Mammary epithelial cell (primary cell): ENCODE measurements at regions not wholly inside any gene's neighbourhood (a gene's known extent, or its start where the extent isn't known, plus 50 kb on each side); places are given as distances from the start of the nearest gene placed in this dataset.

Experiments used
- EZH2 ChIP-seq: IDR thresholded peaks from 2 replicates; pipeline ENCODE4 v1.6.1; 2012; ENCODE audit warnings: low read length, inconsistent platforms, borderline replicate concordance
- TF ChIP-seq, protein P1 (sequence below), 2 donors: IDR thresholded peaks in 1 of 2; conservative IDR thresholded peaks in 1 of 2; 2 replicates each; pipeline ENCODE4 v1.5.1; 2011 to 2012; ENCODE audit warnings: inconsistent platforms in 2 of 2, low read length in 2 of 2, mild to moderate bottlenecking in 2 of 2, control low read depth in 1 of 2, low read depth in 1 of 2; ENCODE audit not compliant: insufficient read depth in 1 of 2; ENCODE audit errors: extremely low read depth in 1 of 2

DNA sequence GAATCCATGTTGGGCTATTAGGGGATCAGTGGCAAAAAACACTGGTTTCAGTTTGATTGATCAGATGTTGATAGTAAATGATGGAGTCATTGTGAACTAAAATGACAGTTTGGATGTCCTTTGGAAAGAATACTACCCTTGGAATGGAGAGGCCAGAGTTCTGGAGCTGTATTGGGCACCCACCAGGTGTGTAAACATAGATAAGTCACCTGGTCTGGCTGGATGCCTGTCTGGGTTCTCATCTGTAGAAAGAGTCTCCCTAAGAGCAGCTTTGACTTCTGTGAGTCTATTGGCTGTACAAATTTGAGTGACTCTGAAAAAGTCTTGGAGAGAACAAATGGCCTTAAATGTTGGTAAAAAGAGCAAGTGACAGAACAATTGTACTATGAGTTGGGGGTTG lies 115.0 kb downstream of the SCP2D1 start:
- TF ChIP-seq, protein P1, sequence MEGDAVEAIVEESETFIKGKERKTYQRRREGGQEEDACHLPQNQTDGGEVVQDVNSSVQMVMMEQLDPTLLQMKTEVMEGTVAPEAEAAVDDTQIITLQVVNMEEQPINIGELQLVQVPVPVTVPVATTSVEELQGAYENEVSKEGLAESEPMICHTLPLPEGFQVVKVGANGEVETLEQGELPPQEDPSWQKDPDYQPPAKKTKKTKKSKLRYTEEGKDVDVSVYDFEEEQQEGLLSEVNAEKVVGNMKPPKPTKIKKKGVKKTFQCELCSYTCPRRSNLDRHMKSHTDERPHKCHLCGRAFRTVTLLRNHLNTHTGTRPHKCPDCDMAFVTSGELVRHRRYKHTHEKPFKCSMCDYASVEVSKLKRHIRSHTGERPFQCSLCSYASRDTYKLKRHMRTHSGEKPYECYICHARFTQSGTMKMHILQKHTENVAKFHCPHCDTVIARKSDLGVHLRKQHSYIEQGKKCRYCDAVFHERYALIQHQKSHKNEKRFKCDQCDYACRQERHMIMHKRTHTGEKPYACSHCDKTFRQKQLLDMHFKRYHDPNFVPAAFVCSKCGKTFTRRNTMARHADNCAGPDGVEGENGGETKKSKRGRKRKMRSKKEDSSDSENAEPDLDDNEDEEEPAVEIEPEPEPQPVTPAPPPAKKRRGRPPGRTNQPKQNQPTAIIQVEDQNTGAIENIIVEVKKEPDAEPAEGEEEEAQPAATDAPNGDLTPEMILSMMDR (conservative IDR thresholded peaks at IDR 0.05 in 1 of 2, IDR thresholded peaks at IDR 0.05 in 1 of 2; ENCODE audit: extremely low read depth in 1 of 2, insufficient read depth in 1 of 2, low read depth in 1 of 2, low read length in 2 of 2): no peak
- no peak for TF ChIP-seq EZH2
